Trophoblast cell (in vitro differentiated cells and primary cell): ENCODE measurements at regions not wholly inside any gene's neighbourhood (a gene's known extent, or its start where the extent isn't known, plus 50 kb on each side); places are given as distances from the start of the nearest gene placed in this dataset.

Experiments
- DNase-seq, 2 donors: peaks; one replicate each; pipeline ENCODE4 v3.0.0-alpha.2; 2016
- H2AFZ ChIP-seq: 2 replicates; pipeline ENCODE4 v1.6.1; 2013; ENCODE audit warnings: low read length, moderate library complexity, mild to moderate bottlenecking; ENCODE audit not compliant: insufficient read depth, poor library complexity
- H2AK5ac ChIP-seq: 2 replicates; pipeline ENCODE4 v1.6.1; 2013; ENCODE audit warnings: mild to moderate bottlenecking, low read length
- H2BK120ac ChIP-seq: 2 replicates; pipeline ENCODE4 v1.6.1; 2013; ENCODE audit warnings: low read length, mild to moderate bottlenecking, moderate library complexity; ENCODE audit not compliant: insufficient read depth, poor library complexity
- H2BK12ac ChIP-seq: 2 replicates; pipeline ENCODE4 v1.6.1; 2013; ENCODE audit warnings: mild to moderate bottlenecking, low read length, moderate library complexity
- H2BK5ac ChIP-seq: 2 replicates; pipeline ENCODE4 v1.6.1; 2013; ENCODE audit warnings: low read length, low read depth, moderate library complexity, mild to moderate bottlenecking; ENCODE audit not compliant: poor library complexity
- H3K14ac ChIP-seq: 2 replicates; pipeline ENCODE4 v1.6.1; 2013; ENCODE audit warnings: mild to moderate bottlenecking, low read length
- H3K18ac ChIP-seq: 2 replicates; pipeline ENCODE4 v1.6.1; 2013; ENCODE audit warnings: mild to moderate bottlenecking, low read length
- H3K23ac ChIP-seq: 2 replicates; pipeline ENCODE4 v1.6.1; 2013; ENCODE audit warnings: low read length
- H3K27ac ChIP-seq: 2 replicates; pipeline ENCODE4 v1.5.1; 2013; ENCODE audit warnings: low read depth, mild to moderate bottlenecking, inconsistent platforms, low read length, moderate library complexity
- H3K27me3 ChIP-seq: 2 replicates; pipeline ENCODE4 v1.6.1; 2013; ENCODE audit warnings: inconsistent platforms, mild to moderate bottlenecking, low read length, moderate library complexity; ENCODE audit not compliant: insufficient read depth
- H3K36me3 ChIP-seq, 2 experiments: 1 replicate in 1 of 2; 2 replicates in 1 of 2; pipeline ENCODE4 v1.6.1; 2013; ENCODE audit warnings: low read length in 2 of 2, mild to moderate bottlenecking in 2 of 2, moderate library complexity in 1 of 2; ENCODE audit not compliant: insufficient read depth in 2 of 2, control insufficient read depth in 1 of 2
- H3K4ac ChIP-seq: 2 replicates; pipeline ENCODE4 v1.6.1; 2013; ENCODE audit warnings: low read depth, mild to moderate bottlenecking, low read length, moderate library complexity
- H3K4me1 ChIP-seq, 2 experiments: 1 replicate in 1 of 2; 2 replicates in 1 of 2; pipeline ENCODE4 v1.6.1; 2013; ENCODE audit warnings: low read length in 2 of 2, mild to moderate bottlenecking in 2 of 2, moderate library complexity in 1 of 2; ENCODE audit not compliant: insufficient read depth in 2 of 2, control insufficient read depth in 1 of 2
- H3K4me2 ChIP-seq: 2 replicates; pipeline ENCODE4 v1.6.1; 2013; ENCODE audit warnings: inconsistent platforms, mild to moderate bottlenecking, low read length, moderate library complexity
- H3K4me3 ChIP-seq: 2 replicates; pipeline ENCODE4 v1.5.1; 2013; ENCODE audit warnings: mild to moderate bottlenecking, low read depth, low read length, inconsistent platforms
- H3K79me1 ChIP-seq: one replicate; pipeline ENCODE4 v1.6.1; 2013; ENCODE audit warnings: low read length
- H3K79me2 ChIP-seq: 2 replicates; pipeline ENCODE4 v1.6.1; 2013; ENCODE audit warnings: low read length, mild to moderate bottlenecking; ENCODE audit not compliant: control insufficient read depth, insufficient read depth, poor library complexity
- H3K9ac ChIP-seq: 2 replicates; pipeline ENCODE4 v1.6.1; 2013; ENCODE audit warnings: mild to moderate bottlenecking, low read length
- H3K9me3 ChIP-seq: 2 replicates; pipeline ENCODE4 v1.6.1; 2013; ENCODE audit warnings: low read depth, mild to moderate bottlenecking, control low read depth, inconsistent platforms, low read length; ENCODE audit not compliant: insufficient read depth
- H4K12ac ChIP-seq: 2 replicates; pipeline ENCODE4 v1.6.1; 2013; ENCODE audit warnings: low read depth, mild to moderate bottlenecking, low read length, moderate library complexity
- H4K8ac ChIP-seq: 2 replicates; pipeline ENCODE4 v1.6.1; 2013; ENCODE audit warnings: low read depth, mild to moderate bottlenecking, low read length, moderate library complexity
- H4K91ac ChIP-seq: one replicate; pipeline ENCODE4 v1.6.1; 2013; ENCODE audit warnings: low read depth, mild to moderate bottlenecking, low read length, moderate library complexity
- WGBS: extraction: QIAGEN DNeasy Blood & Tissue Kit; methylation state at CpG from one replicate; pipeline ENCODE4 v1.1.7; 2013; ENCODE audit warnings: missing lambda C conversion rate; ENCODE audit not compliant: insufficient read length, insufficient coverage; ENCODE audit errors: extremely low coverage; 5-methylcytosine and 5-hydroxymethylcytosine counted together

DNA sequence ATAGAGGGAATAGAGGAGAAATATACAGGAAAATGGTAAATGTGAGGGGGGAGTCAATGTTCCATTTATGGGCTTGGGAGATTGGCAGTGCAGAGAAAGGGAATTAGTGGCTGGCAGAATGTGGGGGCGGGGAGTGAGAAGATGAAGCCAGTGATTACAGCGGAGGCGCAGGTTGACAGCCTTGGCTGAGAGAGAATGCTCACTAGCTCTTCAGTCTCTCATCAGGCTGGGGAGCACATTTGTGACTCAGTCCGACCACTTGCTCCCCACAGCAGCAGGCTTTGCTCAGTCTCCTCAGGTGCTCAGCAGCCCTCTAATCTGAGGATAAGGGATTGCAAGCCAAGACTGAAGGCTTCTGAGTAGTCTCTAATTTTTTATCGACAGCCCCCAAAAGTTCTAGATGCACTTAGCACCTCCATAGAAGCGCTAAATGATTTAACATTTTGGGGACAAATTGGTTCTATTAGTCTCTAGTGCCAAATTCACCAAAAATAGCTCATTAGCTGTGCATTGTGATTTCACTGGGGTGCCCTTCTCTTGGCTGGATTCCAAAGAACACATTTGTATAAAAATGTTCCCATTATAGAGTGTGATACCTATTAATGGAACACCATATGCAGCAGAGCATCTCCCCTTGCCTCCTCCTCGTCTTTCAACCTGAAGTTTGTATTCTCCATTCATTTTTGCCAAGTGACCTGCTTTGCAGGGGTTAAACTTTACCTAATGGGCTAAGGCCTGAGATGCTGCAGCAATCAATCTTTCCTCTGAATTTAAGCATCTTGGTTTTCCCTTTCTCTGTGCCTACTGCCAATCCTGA is 191.8 kb downstream of the ZNF326 start:
- Histone ChIP-seq H2BK12ac (no peak overlapping the region), H3K4me2 (no peak overlapping the region), H3K14ac (no peak overlapping the region), H3K4me1 (no peaks in the 10 kb centered on the region), H3K27me3 (no peaks in the 10 kb centered on the region), H4K8ac (no peak overlapping the region), H2AK5ac (no peak overlapping the region), H3K9me3 (no peaks in the 10 kb centered on the region), H3K23ac (no peak overlapping the region), H3K4me3 (no peak overlapping the region), H3K18ac (no peak overlapping the region), H3K27ac (no peak overlapping the region), H3K79me2 (no peaks in the 10 kb centered on the region), H4K91ac (no peak overlapping the region), H3K79me1 (no peaks in the 10 kb centered on the region), H3K4ac (no peak overlapping the region), H3K9ac (no peak overlapping the region), H4K12ac (no peak overlapping the region), H3K36me3 (no peaks in the 10 kb centered on the region), H2AFZ (no peak overlapping the region), H2BK5ac (no peak overlapping the region), H2BK120ac (no peak overlapping the region)
- WGBS, result no CpG with 5 or more reads among the region's 7 CpGs
- no peak for DNase-seq

DNA sequence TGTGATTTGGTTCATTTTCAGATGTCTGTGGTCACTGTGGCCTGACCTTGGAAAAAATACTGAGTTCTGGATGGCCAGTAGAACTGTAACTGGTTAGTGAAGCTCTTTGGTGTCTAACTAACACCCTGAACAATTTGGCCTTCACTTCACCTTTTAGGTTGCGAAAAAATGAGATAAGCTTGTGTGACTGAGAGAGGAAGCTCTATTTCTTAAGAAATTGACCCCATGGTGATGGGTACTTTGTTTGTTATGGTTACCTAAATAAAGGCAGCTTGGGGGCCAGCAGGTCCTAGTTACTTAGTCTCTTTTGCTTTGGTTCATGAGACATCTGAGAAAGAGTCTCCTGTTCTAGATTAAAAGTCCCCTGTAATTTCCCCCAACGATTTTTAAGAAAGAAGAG is 181.6 kb downstream of the ZNF326 start:
- Histone ChIP-seq H3K4me2 (no peak overlapping the region), H3K14ac (no peak overlapping the region), H3K27me3 (no peaks in the 10 kb centered on the region), H3K27ac (no peak overlapping the region), H2AK5ac (no peak overlapping the region), H4K8ac (no peak overlapping the region), H3K4me1 (no peaks in the 10 kb centered on the region), H3K9me3 (no peaks in the 10 kb centered on the region), H4K91ac (no peak overlapping the region), H3K9ac (no peak overlapping the region), H3K36me3 (no peaks in the 10 kb centered on the region), H2BK5ac (no peak overlapping the region), H3K79me2 (no peaks in the 10 kb centered on the region), H2AFZ (no peak overlapping the region), H3K4ac (no peak overlapping the region), H2BK12ac (no peak overlapping the region), H3K23ac (no peak overlapping the region), H2BK120ac (no peak overlapping the region), H3K4me3 (no peak overlapping the region), H4K12ac (no peak overlapping the region), H3K18ac (no peak overlapping the region), H3K79me1 (no peaks in the 10 kb centered on the region)
- no CpG with 5 or more reads among the region's 2 CpGs for WGBS
- DNase-seq, result peak in 1 of 2 donors; percentile 19

DNA sequence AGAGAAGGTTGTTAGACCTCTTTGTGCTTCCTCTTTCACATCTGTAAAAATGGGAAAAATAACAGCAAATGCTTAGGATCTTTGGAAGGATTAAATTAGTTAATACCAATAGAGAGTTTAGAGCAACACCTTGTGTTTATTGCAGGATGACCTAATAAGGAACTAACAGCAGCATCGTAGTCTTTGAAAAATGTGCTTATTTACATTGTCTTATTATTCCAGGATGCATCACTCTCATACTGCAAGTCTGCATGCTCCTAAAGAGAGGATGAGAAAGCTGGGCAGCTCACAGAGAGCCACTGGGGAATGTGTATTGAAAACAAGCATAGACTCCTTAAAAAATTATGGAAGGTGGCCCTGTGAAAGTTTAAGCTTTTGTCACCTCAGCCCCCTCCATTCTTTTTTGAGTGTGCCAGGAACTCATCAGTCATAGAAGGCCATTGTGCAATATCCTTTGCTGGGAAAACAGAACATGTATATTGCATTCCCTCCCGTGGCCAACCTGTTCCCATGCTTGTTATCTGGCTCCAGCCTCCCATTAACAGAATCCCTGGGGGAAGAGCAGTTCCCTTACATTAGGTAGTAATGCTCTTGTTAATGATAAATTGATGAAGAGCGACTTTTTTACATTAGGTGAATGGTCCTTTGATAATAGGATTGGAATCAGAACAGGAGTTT is 180.7 kb downstream of the ZNF326 start:
- Histone ChIP-seq H4K8ac (no peak overlapping the region), H3K79me2 (no peaks in the 10 kb centered on the region), H2AFZ (no peak overlapping the region), H3K36me3 (no peaks in the 10 kb centered on the region), H2BK120ac (no peak overlapping the region), H3K27me3 (no peaks in the 10 kb centered on the region), H2BK5ac (no peak overlapping the region), H3K27ac (no peak overlapping the region), H3K4ac (no peak overlapping the region), H3K9me3 (no peaks in the 10 kb centered on the region), H3K79me1 (no peaks in the 10 kb centered on the region), H2AK5ac (no peak overlapping the region), H2BK12ac (no peak overlapping the region), H3K4me3 (no peak overlapping the region), H3K4me1 (no peaks in the 10 kb centered on the region), H4K12ac (no peak overlapping the region), H3K14ac (no peak overlapping the region), H3K9ac (no peak overlapping the region), H3K23ac (no peak overlapping the region), H3K4me2 (no peak overlapping the region), H3K18ac (no peak overlapping the region), H4K91ac (no peak overlapping the region)
- WGBS, result no CpG with 5 or more reads among the region's 3 CpGs
- peak; percentile 21 to 42 for DNase-seq

DNA sequence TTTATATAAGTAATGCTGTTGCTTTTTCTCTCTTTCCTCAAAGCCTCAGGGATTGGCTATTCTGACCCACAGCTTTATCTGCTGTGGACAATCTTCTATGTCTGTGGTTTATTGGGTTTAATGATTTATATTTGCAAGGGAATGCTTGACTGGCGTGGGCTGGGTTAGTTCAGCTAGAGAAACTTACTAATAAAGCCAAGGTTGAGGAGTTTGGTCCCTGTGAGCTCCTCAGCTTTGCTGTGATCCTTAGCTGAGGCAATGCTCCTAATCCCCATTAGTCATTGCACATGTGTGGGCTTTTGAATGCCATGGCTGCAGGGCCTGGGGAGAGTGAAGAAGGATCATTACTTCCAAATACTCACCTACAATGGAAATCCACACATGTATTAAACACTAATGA is 179.3 kb downstream of the ZNF326 start:
- no peaks in the 10 kb centered on the region for H3K79me2 ChIP-seq
- no peak overlapping the region for H4K12ac ChIP-seq
- no peak overlapping the region for H4K91ac ChIP-seq
- no peak for DNase-seq
- no peak overlapping the region for H4K8ac ChIP-seq
- H3K4ac ChIP-seq, result no peak overlapping the region
- H2BK120ac ChIP-seq, result no peak overlapping the region
- H3K14ac ChIP-seq, result no peak overlapping the region
- no peaks in the 10 kb centered on the region for H3K36me3 ChIP-seq
- H2AK5ac ChIP-seq, result no peak overlapping the region
- no peak overlapping the region for H3K4me2 ChIP-seq
- H3K27me3 ChIP-seq, result no peaks in the 10 kb centered on the region
- H2BK5ac ChIP-seq, result no peak overlapping the region
- no peak overlapping the region for H2AFZ ChIP-seq
- no CpG with 5 or more reads among the region's 1 CpG for WGBS
- no peak overlapping the region for H2BK12ac ChIP-seq
- H3K4me3 ChIP-seq, result no peak overlapping the region
- no peak overlapping the region for H3K18ac ChIP-seq
- H3K9ac ChIP-seq, result no peak overlapping the region
- H3K27ac ChIP-seq, result no peak overlapping the region
- no peak overlapping the region for H3K23ac ChIP-seq
- no peaks in the 10 kb centered on the region for H3K79me1 ChIP-seq
- H3K4me1 ChIP-seq, result no peaks in the 10 kb centered on the region
- no peaks in the 10 kb centered on the region for H3K9me3 ChIP-seq
